SKM-1 treated with dmso at 0.1 percent for 144 hours (cell line): ENCODE measurements at regions not wholly inside any gene's neighbourhood (a gene's known extent, or its start where the extent isn't known, plus 50 kb on each side); places are given as distances from the start of the nearest gene placed in this dataset.

Source experiments
- DNase-seq: peaks from one replicate; lab custom pipeline; 2025; ENCODE audit not compliant: unreplicated experiment; lab: John Stamatoyannopoulos, UW

GRCh38 chr6:44500074-44500473, 112.6 kb downstream of the CDC5L start:
- no peak for DNase-seq

GRCh38 chr6:44503471-44503870, 116.0 kb downstream of the CDC5L start:
- no peak for DNase-seq

GRCh38 chr6:44504301-44504791, 116.8 kb downstream of the CDC5L start:
- DNase-seq: no peak

GRCh38 chr6:44505751-44506150, 118.2 kb downstream of the CDC5L start:
- no peak for DNase-seq

GRCh38 chr6:44507014-44507413, 119.5 kb downstream of the CDC5L start:
- no peak for DNase-seq

GRCh38 chr6:44508646-44509045, 121.1 kb downstream of the CDC5L start:
- no peak for DNase-seq

DNA sequence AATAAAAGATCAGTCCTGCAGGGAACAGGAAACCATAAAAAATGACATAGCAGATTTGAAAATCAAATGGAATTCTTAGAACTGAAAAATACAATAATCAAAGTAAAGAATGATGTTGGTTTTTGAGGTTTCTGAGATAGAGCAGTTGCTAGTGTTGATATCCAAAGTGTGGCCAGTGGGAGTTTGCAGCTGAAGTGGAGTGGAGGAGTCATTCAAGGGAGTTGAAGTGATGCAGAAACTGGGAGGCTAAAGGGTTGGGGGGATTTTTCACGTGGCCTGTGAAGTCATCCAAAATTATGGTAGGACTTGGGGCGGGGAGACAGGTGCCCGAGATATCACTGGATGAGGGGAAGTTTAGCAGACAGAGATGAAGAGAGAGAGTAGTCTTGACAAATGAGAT, 123.6 kb downstream of the CDC5L start:
- DNase-seq: no peak

- DNase-seq: no peak
Measured at GRCh38 chr6:44512868-44513741, 125.6 kb downstream of the CDC5L start.

GRCh38 chr6:44514085-44514484, 126.6 kb downstream of the CDC5L start:
- no peak for DNase-seq

DNA sequence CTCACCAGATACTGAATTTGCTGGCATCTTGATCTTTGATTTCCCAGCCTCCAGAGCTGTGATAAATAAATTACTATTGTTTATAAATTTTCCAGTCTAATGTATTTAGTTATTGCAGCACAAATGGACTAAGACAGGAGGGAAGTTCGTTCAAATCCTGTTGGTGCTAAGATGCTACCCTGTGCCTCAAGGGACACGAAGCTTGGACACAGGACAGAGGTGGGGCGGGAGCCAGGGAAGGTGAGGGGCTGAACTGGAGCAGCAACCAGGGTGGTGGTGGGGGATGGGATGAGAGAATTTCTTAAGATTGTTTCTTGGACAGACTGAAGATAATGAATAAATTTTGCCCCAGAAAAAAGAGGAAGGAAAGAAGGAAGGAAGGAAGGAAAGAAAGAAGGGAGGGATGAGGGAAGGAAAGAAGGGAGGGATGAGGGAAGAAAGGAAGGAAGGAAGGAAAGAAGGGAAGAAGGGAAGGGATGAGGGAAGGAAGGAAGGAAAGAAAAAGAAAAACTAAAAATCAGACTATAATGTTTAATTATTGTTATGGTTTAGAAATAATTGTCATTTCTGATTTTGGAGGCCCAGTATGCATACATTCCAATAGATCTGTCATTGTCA, 127.2 kb downstream of the CDC5L start:
- no peak for DNase-seq

GRCh38 chr6:44522871-44523270, 135.4 kb downstream of the CDC5L start:
- no peak for DNase-seq

- no peak for DNase-seq
Measured at GRCh38 chr6:44524476-44525227, 137.1 kb downstream of the CDC5L start.

DNA sequence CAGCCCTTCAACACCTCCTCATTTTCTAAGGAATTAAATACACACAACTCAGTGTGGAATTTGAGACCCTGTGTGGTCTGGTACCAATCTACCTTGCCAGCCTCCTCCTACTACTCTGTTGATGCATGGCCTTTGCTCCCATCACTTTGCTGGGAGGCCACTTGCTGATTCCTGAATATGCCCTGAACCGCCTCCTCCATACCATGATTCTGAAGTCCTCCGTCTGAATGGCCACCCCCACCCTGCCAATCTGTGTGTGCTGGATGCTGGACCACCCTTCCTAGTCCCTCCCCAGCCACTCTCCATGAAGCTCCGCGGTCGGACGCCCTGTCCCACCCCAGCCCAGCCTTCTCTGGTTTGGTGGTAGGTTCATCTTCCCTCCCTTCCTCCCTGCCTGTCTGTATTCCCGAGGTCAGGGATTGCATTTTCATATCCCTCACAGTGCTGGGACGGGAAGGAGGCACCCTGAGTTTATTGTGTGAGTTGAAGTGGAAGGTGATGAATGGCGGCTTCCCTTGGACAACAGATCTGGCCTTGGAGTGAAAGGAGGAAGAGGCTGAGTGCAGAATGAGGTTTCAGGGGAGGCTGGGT, 138.3 kb downstream of the CDC5L start:
- DNase-seq: no peak

DNA sequence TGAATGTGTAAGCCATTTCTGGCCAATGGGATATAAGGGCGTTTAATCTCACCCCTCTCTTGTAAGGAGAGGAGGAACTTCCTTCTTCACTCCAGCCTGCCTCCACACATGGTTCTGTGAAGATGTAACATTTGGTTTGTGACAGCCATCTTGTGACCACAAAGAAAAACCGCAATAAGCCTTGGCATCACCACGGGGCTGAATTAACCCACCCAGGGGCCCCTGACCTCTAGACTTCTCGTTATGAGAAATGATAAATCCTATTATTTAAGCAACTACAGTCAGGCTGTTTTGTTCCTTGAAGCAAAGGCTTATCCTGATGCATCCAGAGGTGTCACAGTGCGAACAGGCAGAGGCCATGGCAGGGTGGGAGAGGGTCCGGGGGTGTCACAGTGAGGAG, 139.7 kb downstream of the CDC5L start:
- DNase-seq: peak; percentile 51

GRCh38 chr6:44527583-44528369, 140.3 kb downstream of the CDC5L start:
- no peak for DNase-seq

- DNase-seq: no peak
Measured at GRCh38 chr6:44528370-44528644, 140.8 kb downstream of the CDC5L start.

DNA sequence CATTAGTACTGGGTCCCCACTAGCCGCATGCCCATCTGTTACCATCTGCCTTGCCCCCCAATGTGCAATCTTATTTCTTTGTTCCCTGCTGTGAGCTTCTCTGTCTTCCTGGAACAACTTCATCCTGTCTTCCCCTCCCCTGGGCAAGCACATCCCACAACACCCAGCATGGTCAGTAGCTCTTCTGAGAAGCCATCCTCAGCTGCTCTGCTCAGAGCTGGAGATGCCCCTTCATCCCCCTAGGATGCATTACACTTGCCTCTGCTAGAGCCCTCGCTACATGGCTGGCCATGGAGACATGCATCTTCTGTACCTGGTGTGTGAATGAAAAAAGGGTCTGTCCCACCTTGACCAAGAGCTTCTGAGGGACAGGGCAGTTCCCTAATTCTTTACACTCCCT, 141.2 kb downstream of the CDC5L start:
- no peak for DNase-seq

DNA sequence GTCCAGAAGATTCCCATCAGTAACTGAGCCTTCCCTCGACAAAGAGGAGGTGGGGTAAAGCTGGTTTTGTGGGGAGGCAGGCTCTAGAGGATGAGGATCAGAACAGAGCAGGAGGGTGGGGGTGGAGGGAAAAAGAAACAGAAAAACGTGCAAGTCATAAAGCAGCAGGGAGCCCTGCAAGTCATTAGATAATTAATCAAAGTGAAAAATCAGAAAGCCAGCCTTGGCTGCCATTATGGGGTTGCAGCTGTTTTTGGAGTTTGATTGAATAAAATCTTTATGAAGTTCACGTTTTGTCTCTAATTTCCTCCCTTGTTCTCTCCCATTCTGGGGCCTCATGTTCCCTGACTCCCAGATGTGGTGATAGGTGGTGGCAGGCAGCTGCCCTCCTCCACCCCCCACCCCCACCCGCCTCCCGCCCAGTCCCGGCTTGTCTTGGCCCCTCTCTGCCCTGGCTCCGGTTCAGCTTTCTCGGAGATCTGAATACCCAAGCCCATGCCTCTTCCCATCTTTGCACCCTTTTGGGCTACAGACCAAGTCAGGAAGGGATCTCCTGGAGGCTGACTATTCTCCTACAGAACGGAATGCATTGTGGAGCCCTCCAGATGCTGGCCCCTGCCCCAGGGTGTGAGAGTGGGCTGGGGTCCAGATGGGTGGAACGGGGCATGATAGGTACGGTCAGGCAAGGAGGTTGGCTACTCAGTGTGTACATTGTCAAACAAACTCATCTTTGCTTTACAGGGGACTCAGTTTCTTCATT, 141.8 kb downstream of the CDC5L start:
- DNase-seq: no peak

- no peak for DNase-seq
Measured at GRCh38 chr6:44530209-44530909, 142.9 kb downstream of the CDC5L start.

DNA sequence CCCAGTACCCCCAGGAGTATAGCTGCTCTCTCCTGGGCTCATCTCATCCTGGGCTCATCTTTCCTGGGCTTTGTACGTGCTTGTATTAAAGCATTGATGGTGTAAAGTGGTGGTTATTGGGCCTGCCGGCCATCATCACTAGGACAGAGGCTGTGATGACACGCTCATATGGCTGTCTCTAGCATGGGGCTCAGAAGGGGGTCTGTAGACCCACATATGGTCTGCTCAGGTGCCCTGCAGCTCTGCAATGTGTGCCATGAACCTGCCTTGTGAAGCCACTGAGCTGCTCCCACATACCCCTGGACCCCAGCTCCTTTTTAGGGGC, 143.4 kb downstream of the CDC5L start:
- no peak for DNase-seq
